RWPE2 (cell line): ENCODE measurements at regions not wholly inside any gene's neighbourhood (a gene's known extent, or its start where the extent isn't known, plus 50 kb on each side); places are given as distances from the start of the nearest gene placed in this dataset.

Source experiments
- ATAC-seq: fragments of 200-7000 bp; cut with Tn5 transposase; 3 replicates; pipeline ENCODE4 v1.9.1; 2021; ENCODE audit warnings: low read depth
- DNase-seq: peaks from one replicate; pipeline ENCODE4 v3.0.0-alpha.2; 2020; ENCODE audit warnings: low spot score
- H3K27ac ChIP-seq: fragments of 450-650 bp; 2 replicates; pipeline ENCODE4 v1.5.1; 2017; ENCODE audit warnings: mild to moderate bottlenecking; ENCODE audit not compliant: poor library complexity, severe bottlenecking
- H3K27me3 ChIP-seq: fragments of 250-450 bp; sonication (Bioruptor Pico); 2 replicates; pipeline ENCODE4 v1.5.1; 2021; ENCODE audit warnings: mild to moderate bottlenecking, moderate library complexity; ENCODE audit not compliant: insufficient read depth, poor library complexity, severe bottlenecking
- H3K36me3 ChIP-seq: fragments of 250-450 bp; sonication (Bioruptor Pico); 2 replicates; pipeline ENCODE4 v1.5.1; 2020; ENCODE audit warnings: low read depth, mild to moderate bottlenecking, moderate library complexity
- H3K4me1 ChIP-seq: fragments of 250-450 bp; sonication (Bioruptor Pico); 2 replicates; pipeline ENCODE4 v1.5.1; 2021; ENCODE audit warnings: mild to moderate bottlenecking, moderate library complexity; ENCODE audit not compliant: insufficient read depth, poor library complexity, severe bottlenecking
- H3K4me3 ChIP-seq: fragments of 250-450 bp; sonication (Bioruptor Pico); 2 replicates; pipeline ENCODE4 v1.5.1; 2021; ENCODE audit warnings: mild to moderate bottlenecking, moderate library complexity; ENCODE audit not compliant: severe bottlenecking
- H3K9me3 ChIP-seq: fragments of 250-450 bp; sonication (Bioruptor Pico); 2 replicates; pipeline ENCODE4 v1.5.1; 2021; ENCODE audit warnings: mild to moderate bottlenecking, moderate library complexity; ENCODE audit not compliant: severe bottlenecking
- TF ChIP-seq, protein P1 (sequence below): fragments of 450-650 bp; IDR thresholded peaks from one replicate; pipeline ENCODE4 v1.5.1; 2017; ENCODE audit warnings: mild to moderate bottlenecking, moderate library complexity; ENCODE audit not compliant: poor library complexity, severe bottlenecking

DNA sequence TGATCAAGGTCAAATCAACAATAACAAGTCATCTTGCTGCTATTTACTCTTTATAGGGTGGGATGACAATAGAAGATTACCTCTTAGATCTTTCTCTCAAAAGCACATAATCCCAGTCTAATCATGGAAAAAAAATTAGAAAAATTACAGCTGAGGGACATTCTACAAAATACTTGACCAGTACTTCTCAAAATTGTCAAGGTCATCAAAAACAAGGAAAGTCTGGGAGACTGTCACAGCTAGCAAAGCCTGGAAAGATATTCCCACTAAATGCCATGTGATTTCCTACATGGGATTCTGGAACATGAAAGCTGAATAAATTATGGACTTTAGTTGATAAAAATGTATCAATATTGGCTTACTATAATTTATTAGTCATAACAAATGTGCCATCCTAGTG lies 276.2 kb downstream of the RNF144A start:
- DNase-seq (no peak), ATAC-seq (no peak)
- TF ChIP-seq, protein P1, sequence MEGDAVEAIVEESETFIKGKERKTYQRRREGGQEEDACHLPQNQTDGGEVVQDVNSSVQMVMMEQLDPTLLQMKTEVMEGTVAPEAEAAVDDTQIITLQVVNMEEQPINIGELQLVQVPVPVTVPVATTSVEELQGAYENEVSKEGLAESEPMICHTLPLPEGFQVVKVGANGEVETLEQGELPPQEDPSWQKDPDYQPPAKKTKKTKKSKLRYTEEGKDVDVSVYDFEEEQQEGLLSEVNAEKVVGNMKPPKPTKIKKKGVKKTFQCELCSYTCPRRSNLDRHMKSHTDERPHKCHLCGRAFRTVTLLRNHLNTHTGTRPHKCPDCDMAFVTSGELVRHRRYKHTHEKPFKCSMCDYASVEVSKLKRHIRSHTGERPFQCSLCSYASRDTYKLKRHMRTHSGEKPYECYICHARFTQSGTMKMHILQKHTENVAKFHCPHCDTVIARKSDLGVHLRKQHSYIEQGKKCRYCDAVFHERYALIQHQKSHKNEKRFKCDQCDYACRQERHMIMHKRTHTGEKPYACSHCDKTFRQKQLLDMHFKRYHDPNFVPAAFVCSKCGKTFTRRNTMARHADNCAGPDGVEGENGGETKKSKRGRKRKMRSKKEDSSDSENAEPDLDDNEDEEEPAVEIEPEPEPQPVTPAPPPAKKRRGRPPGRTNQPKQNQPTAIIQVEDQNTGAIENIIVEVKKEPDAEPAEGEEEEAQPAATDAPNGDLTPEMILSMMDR: no peak
- Histone ChIP-seq H3K4me1 (no peaks in the 10 kb centered on the region), H3K27ac (no peak overlapping the region), H3K9me3 (no peaks in the 10 kb centered on the region), H3K4me3 (no peak overlapping the region), H3K36me3 (no peaks in the 10 kb centered on the region), H3K27me3 (no peaks in the 10 kb centered on the region)

DNA sequence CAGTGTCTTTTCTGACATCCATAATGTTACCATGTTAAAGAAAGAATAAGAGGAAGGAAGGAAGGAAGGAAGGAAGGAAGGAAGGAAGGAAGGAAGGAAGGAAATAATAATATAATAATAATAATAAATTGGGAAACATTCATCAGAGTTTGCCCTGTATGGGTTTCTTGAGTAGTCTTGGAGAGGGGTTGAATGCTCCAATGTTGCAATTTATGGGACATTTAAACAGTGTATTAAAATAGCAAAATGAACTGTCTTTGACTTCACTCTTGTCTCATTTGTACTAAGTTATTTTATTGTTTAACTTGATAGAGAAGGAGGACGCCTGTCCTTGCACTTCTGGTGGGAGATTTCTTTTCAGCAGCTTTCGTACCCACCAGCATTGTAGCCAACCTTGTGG lies 277.7 kb downstream of the RNF144A start:
- H3K27me3 ChIP-seq: no peaks in the 10 kb centered on the region
- no peak for DNase-seq
- H3K4me1 ChIP-seq: no peaks in the 10 kb centered on the region
- no peak overlapping the region for H3K4me3 ChIP-seq
- no peaks in the 10 kb centered on the region for H3K36me3 ChIP-seq
- ATAC-seq: no peak
- no peaks in the 10 kb centered on the region for H3K9me3 ChIP-seq
- TF ChIP-seq, protein P1: no peak
- no peak overlapping the region for H3K27ac ChIP-seq

DNA sequence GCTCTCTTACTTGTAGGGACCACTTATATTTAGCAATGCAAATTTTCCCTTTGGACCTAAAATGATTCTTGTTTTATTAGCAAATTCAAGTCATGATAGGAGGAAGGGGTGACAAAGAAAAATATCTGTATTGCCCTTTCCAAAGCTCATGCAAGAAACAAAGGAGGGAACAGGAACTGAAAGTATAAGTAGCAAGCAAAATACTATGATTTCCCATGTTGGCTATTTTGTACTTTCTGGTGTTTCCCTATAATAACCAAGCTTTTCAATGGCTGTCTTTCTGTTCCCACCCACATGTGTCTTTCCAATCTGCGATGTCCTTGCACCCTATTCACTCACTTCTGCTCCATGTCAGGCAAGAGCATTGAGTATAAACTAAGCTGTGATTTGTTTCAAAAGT lies 279.7 kb downstream of the RNF144A start:
- Histone ChIP-seq H3K4me3 (no peak overlapping the region), H3K9me3 (no peaks in the 10 kb centered on the region), H3K27me3 (no peaks in the 10 kb centered on the region), H3K4me1 (no peaks in the 10 kb centered on the region), H3K36me3 (no peaks in the 10 kb centered on the region), H3K27ac (no peak overlapping the region)
- TF ChIP-seq, protein P1: no peak
- DNase-seq: no peak
- ATAC-seq: no peak

DNA sequence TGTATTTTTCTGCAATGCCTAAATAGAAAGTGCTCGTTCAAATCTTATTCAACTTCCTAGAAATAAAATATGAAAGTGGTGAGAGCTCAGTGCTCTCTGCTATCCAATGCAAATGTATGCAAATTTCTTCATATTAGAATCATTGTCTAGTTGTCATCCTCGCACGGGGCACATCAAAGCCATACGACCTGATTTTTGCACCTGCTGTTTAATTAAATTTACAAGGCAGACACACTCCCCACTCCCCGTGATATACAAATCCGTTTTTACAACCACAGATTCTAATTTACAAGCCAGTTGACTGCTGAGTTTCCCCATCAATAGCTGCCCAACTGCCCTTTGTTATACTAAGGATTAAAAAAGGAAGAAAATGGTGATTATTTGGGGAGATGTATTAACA lies 284.6 kb downstream of the RNF144A start:
- Histone ChIP-seq H3K4me1 (no peaks in the 10 kb centered on the region), H3K36me3 (no peaks in the 10 kb centered on the region), H3K9me3 (no peaks in the 10 kb centered on the region), H3K4me3 (no peak overlapping the region), H3K27me3 (no peaks in the 10 kb centered on the region), H3K27ac (no peak overlapping the region)
- DNase-seq: no peak
- no peak for ATAC-seq
- TF ChIP-seq, protein P1: no peak

DNA sequence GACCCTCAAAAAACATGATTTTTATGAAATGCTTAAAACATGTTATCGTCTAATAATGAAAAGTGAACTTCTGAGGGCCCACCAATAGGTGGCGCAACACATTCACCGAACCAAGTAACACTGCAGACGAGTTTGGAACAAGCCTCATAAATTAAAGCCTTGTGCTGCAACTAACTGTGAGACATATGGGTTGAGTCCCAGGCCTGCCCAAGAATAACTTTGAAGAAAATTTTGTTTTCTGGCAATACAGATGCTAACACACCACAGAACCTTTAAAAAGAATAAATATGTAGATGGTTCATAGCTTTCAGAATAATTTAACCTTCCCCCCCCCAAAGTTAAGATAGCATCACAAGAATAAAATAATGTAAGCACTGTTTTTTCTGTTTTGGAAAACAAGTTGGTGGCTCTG lies 285.9 kb downstream of the RNF144A start:
- ATAC-seq (no peak), DNase-seq (no peak)

More for the DNA sequence above, 285.9 kb downstream of the RNF144A start:
- Histone ChIP-seq H3K9me3 (no peaks in the 10 kb centered on the region), H3K27me3 (no peaks in the 10 kb centered on the region), H3K4me3 (no peak overlapping the region), H3K27ac (no peak overlapping the region), H3K4me1 (no peaks in the 10 kb centered on the region), H3K36me3 (no peaks in the 10 kb centered on the region)
- TF ChIP-seq, protein P1: peak; percentile 89
